ENCODE measurements at regions not wholly inside any gene's neighbourhood (a gene's known extent, or its start where the extent isn't known, plus 50 kb on each side); places are given as distances from the start of the nearest gene placed in this dataset.

GRCh38 chr1:163436140-163436812 lies 114.5 kb downstream of the NUF2 start:
- TF ChIP-seq POLR2A (IDR thresholded peaks at IDR 0.05; ENCODE audit: low read depth, low read length): no peak
- no peak for TF ChIP-seq USF1 (IDR thresholded peaks at IDR 0.05; ENCODE audit: borderline replicate concordance, extremely low read length, insufficient read depth, low read depth, low read length)
